ENCODE measurements at regions not wholly inside any gene's neighbourhood (a gene's known extent, or its start where the extent isn't known, plus 50 kb on each side); places are given as distances from the start of the nearest gene placed in this dataset.

- TF ChIP-seq RNF2 (IDR thresholded peaks at IDR 0.05; ENCODE audit: borderline replicate concordance, low read depth, low read length, missing control alignments, poor library complexity, severe bottlenecking): no peak
These were observed 58.2 kb upstream of the MEX3C start (continued) for GRCh38 chr18:51255693-51256092.
